HL-60 (cell line): ENCODE measurements at regions not wholly inside any gene's neighbourhood (a gene's known extent, or its start where the extent isn't known, plus 50 kb on each side); places are given as distances from the start of the nearest gene placed in this dataset.

Source experiments
- DNase-seq, 2 experiments: peaks; one replicate each; pipeline ENCODE4 v3.0.0-alpha.2; 2010 to 2020; ENCODE audit warnings: low read depth in 1 of 2, low spot score in 1 of 2
- H3K27ac ChIP-seq: fragments of 250-450 bp; sonication (Bioruptor Pico); replicated peaks from 2 replicates; pipeline ENCODE4 v1.5.1; 2020; ENCODE audit warnings: mild to moderate bottlenecking, moderate library complexity
- H3K27me3 ChIP-seq: fragments of 250-450 bp; sonication (Bioruptor Pico); 2 replicates; pipeline ENCODE4 v1.5.1; 2021; ENCODE audit warnings: mild to moderate bottlenecking, moderate library complexity; ENCODE audit not compliant: insufficient read depth, poor library complexity, severe bottlenecking
- H3K4me3 ChIP-seq: replicated peaks from 2 replicates; pipeline ENCODE4 v1.5.1; 2011; ENCODE audit warnings: mild to moderate bottlenecking, control low read depth, low read length; ENCODE audit not compliant: insufficient read depth
- CTCF ChIP-seq: IDR thresholded peaks from one replicate; pipeline ENCODE4 v1.5.1; 2011; ENCODE audit warnings: low read length, control low read depth, inconsistent platforms; ENCODE audit not compliant: insufficient read depth
- GABPA ChIP-seq: IDR thresholded peaks from 2 replicates; pipeline ENCODE4 v1.6.1; 2012; ENCODE audit warnings: low read depth
- POLR2AphosphoS5 ChIP-seq: IDR thresholded peaks from 2 replicates; pipeline ENCODE4 v1.6.1; 2012; ENCODE audit warnings: low read depth
- REST ChIP-seq: IDR thresholded peaks from 2 replicates; pipeline ENCODE4 v1.6.1; 2012; ENCODE audit warnings: low read depth; ENCODE audit not compliant: insufficient replicate concordance
- SPI1 ChIP-seq: IDR thresholded peaks from 2 replicates; pipeline ENCODE4 v1.6.1; 2012; ENCODE audit warnings: low read depth, mild to moderate bottlenecking, borderline replicate concordance

GRCh38 chr2:164306872-164307271 lies 314.4 kb downstream of the GRB14 start:
- H3K27ac ChIP-seq = no peak overlapping the region
- H3K27me3 ChIP-seq = no peaks in the 10 kb centered on the region
- DNase-seq = no peak
- TF ChIP-seq POLR2AphosphoS5 (no peak), REST (no peak), SPI1 (no peak), GABPA (no peak), CTCF (no peak)
- H3K4me3 ChIP-seq = no peak overlapping the region

GRCh38 chr2:164302786-164303185 lies 318.5 kb downstream of the GRB14 start:
- no peak for DNase-seq
- H3K27me3 ChIP-seq = no peaks in the 10 kb centered on the region
- no peak overlapping the region for H3K27ac ChIP-seq
- TF ChIP-seq REST (no peak), CTCF (no peak), GABPA (no peak), SPI1 (no peak), POLR2AphosphoS5 (no peak)
- no peak overlapping the region for H3K4me3 ChIP-seq

- no peak overlapping the region for H3K27ac ChIP-seq
- no peak for DNase-seq
- TF ChIP-seq SPI1 = no peak
- no peak for TF ChIP-seq GABPA
- TF ChIP-seq REST = no peak
- TF ChIP-seq POLR2AphosphoS5 = no peak
- no peak for TF ChIP-seq CTCF
- no peak overlapping the region for H3K4me3 ChIP-seq
- no peaks in the 10 kb centered on the region for H3K27me3 ChIP-seq
Measured at GRCh38 chr2:164288235-164288634, 333.0 kb downstream of the GRB14 start.
